ENCODE measurements at regions not wholly inside any gene's neighbourhood (a gene's known extent, or its start where the extent isn't known, plus 50 kb on each side); places are given as distances from the start of the nearest gene placed in this dataset.

DNA sequence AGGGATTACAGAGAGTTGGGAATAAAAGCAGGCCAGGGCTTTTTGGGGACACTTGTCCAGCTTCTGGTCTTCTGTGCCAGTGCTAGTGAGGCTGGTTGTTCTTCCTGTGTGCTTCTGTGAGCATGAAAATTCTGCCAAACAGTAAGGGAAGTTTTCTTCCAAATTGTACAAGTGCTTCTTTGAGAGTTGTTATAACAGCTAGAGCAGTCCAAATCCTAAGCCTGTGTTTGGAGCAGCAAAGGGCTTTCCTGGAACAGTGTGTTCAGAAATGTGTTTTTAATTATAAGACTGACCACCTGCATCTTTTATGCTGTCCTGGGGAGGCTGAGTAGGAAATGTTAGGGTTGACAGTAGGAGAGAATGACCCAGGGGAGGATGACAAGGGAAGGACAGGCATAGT is 223.0 kb upstream of the P2RY1 start:
- Histone ChIP-seq H3K27ac (replicated peaks) (peak overlapping the region; percentile 32), H3K4me3 (no peak overlapping the region), H3K9me3 (replicated peaks) (no peaks in the 10 kb centered on the region)

DNA sequence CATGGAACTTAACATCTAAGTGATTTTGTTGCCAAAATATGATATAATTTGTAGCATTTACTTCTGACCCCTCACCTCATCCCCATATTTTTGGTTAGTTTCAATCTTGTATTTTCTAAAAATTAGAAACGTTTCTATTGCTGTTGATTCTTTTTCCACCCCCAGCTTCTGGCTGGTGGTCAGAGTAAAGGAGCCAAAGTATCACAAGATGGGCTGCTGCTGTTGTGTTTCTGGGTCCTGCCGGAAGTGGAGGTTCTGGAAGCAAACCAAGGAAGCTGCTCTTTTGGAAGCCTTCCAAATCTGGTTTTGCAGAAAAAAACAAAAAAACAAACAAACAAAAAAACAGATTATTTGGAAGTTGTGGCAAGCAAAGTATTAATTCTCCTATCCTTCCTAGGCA is 221.1 kb upstream of the P2RY1 start:
- Histone ChIP-seq H3K27ac (replicated peaks) (no peak overlapping the region), H3K4me1 (peaks cover 7% of the 10 kb centered on the region), H3K4me3 (no peak overlapping the region), H3K27me3 (ENCODE audit: low read depth) (no peaks in the 10 kb centered on the region), H3K36me3 (no peaks in the 10 kb centered on the region), H3K9me3 (replicated peaks) (no peaks in the 10 kb centered on the region)
- TF ChIP-seq, protein P1, sequence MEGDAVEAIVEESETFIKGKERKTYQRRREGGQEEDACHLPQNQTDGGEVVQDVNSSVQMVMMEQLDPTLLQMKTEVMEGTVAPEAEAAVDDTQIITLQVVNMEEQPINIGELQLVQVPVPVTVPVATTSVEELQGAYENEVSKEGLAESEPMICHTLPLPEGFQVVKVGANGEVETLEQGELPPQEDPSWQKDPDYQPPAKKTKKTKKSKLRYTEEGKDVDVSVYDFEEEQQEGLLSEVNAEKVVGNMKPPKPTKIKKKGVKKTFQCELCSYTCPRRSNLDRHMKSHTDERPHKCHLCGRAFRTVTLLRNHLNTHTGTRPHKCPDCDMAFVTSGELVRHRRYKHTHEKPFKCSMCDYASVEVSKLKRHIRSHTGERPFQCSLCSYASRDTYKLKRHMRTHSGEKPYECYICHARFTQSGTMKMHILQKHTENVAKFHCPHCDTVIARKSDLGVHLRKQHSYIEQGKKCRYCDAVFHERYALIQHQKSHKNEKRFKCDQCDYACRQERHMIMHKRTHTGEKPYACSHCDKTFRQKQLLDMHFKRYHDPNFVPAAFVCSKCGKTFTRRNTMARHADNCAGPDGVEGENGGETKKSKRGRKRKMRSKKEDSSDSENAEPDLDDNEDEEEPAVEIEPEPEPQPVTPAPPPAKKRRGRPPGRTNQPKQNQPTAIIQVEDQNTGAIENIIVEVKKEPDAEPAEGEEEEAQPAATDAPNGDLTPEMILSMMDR (IDR thresholded peaks at IDR 0.05; ENCODE audit: borderline replicate concordance), result no peak
- intact Hi-C loops (cut with micrococcal nuclease), result no loop called here
- no peak for DNase-seq

More for the DNA sequence above, 223.0 kb upstream of the P2RY1 start:
- TF ChIP-seq, protein P1 (IDR thresholded peaks at IDR 0.05; ENCODE audit: borderline replicate concordance), result no peak
- DNase-seq, result no peak
- peaks cover 7% of the 10 kb centered on the region for H3K4me1 ChIP-seq
- H3K27me3 ChIP-seq (ENCODE audit: low read depth), result no peaks in the 10 kb centered on the region
- H3K36me3 ChIP-seq, result no peaks in the 10 kb centered on the region
- intact Hi-C loops (cut with micrococcal nuclease), result no loop called here

DNA sequence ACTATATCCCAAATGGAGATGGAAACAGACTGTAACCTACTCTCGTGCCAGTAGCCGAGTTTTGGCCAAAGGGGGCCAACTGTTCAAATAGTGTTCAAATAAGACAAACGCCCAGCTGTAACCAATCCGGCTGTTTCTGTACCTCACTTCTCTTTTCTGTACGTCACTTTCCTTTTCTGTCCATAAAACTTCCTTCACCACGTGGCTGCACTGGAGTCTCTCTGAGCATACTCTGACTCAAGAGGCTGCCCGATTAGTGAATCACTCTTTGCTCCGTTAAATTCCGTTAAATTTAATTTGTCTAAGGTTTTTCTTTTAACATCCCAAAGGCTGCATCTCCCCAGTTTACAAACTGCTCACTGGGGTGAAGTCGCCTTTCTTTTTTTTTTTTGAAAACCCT is 219.2 kb upstream of the P2RY1 start:
- TF ChIP-seq, protein P1 (IDR thresholded peaks at IDR 0.05; ENCODE audit: borderline replicate concordance), result no peak
- Histone ChIP-seq H3K4me3 (no peak overlapping the region), H3K27me3 (ENCODE audit: low read depth) (no peaks in the 10 kb centered on the region), H3K4me1 (peaks cover 17% of the 10 kb centered on the region), H3K36me3 (no peaks in the 10 kb centered on the region), H3K9me3 (replicated peaks) (no peaks in the 10 kb centered on the region), H3K27ac (replicated peaks) (no peak overlapping the region)
- DNase-seq, result no peak
- intact Hi-C loops (cut with micrococcal nuclease), result no loop called here

DNA sequence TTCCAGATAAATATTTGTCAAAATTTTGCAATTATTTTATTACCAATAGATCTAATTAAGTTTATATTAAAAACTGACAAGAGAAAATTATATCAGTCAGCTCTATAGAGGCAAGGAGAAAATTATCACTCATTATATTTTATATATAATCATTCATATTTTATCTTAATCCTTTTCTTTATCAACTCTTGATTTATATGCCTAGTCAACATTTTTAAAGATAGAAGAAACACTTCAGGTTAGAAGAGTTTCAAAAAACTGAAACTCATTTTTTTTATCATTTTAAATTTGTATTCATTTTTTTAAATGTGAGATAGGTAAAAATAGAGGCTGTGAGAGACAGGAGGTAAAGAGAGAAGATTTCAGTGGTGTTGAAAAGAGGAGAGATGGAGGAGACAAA is 217.3 kb upstream of the P2RY1 start:
- no peak overlapping the region for H3K27ac ChIP-seq (replicated peaks)
- peaks cover 29% of the 10 kb centered on the region for H3K4me1 ChIP-seq
- H3K9me3 ChIP-seq (replicated peaks), result no peaks in the 10 kb centered on the region
- H3K4me3 ChIP-seq, result no peak overlapping the region
- TF ChIP-seq, protein P1 (IDR thresholded peaks at IDR 0.05; ENCODE audit: borderline replicate concordance), result no peak
- DNase-seq, result no peak
- intact Hi-C loops (cut with micrococcal nuclease), result no loop called here
- no peaks in the 10 kb centered on the region for H3K27me3 ChIP-seq (ENCODE audit: low read depth)
- no peaks in the 10 kb centered on the region for H3K36me3 ChIP-seq

DNA sequence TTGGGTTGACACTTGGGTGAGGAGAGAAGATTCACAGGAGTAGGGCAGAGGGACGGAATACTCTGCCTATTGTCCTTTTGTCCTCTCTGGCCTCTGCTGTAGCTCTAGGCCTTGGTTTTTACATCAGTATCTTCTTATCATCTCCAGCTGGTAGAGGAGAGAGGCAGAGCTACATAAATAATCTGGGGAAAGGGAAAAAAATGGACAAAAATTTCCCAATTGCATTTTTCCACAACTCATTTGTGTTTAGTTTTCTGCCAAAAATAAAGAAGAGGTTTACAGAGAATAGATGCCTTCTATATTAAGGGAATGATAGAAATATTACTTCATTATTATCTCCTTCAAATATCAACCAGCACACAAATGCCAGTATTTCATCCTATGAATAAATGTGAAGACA is 216.4 kb upstream of the P2RY1 start:
- intact Hi-C loops (cut with micrococcal nuclease), result no loop called here
- Histone ChIP-seq H3K27me3 (ENCODE audit: low read depth) (no peaks in the 10 kb centered on the region), H3K9me3 (replicated peaks) (no peaks in the 10 kb centered on the region), H3K36me3 (no peaks in the 10 kb centered on the region), H3K4me3 (no peak overlapping the region), H3K4me1 (peaks cover 29% of the 10 kb centered on the region), H3K27ac (replicated peaks) (no peak overlapping the region)
- TF ChIP-seq, protein P1 (IDR thresholded peaks at IDR 0.05; ENCODE audit: borderline replicate concordance), result no peak
- no peak for DNase-seq

DNA sequence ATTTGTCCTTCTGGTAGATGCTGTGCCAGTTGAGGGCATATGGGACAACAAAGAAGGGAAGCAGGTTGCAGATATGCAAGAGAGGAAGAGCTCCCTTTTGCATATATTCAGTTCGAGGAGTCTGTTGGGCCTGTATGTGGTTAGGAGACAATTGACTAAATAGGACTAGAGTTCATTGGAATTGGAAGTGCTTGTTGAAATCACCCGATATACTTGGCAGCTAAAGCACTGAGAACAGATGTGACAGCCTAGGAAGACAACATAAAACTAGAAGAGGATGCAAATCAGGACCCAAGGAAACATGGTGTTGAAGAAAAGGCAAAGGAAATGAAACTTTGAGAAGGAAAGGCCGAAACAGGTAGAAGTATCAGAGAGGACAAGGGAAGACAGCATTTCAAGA is 215.2 kb upstream of the P2RY1 start:
- no peak for DNase-seq
- intact Hi-C loops (cut with micrococcal nuclease), result no loop called here
- Histone ChIP-seq H3K9me3 (replicated peaks) (no peaks in the 10 kb centered on the region), H3K36me3 (no peaks in the 10 kb centered on the region), H3K4me1 (peaks cover 22% of the 10 kb centered on the region), H3K27ac (replicated peaks) (peak overlapping the region; percentile 56), H3K4me3 (no peak overlapping the region), H3K27me3 (ENCODE audit: low read depth) (no peaks in the 10 kb centered on the region)
- TF ChIP-seq, protein P1 (IDR thresholded peaks at IDR 0.05; ENCODE audit: borderline replicate concordance), result no peak

Measured in left ventricle myocardium inferior (tissue), 1 donor.